HEK293 (cell line): ENCODE measurements at regions not wholly inside any gene's neighbourhood (a gene's known extent, or its start where the extent isn't known, plus 50 kb on each side); places are given as distances from the start of the nearest gene placed in this dataset.

Experiments
- GLIS1 ChIP-seq: fragments of 450-650 bp; formaldehyde crosslinking; IDR thresholded peaks from 2 replicates; pipeline ENCODE4 v1.5.1; 2016; ENCODE audit warnings: missing biosample characterization, missing genetic modification characterization
- INSM2 ChIP-seq: fragments of 450-650 bp; formaldehyde crosslinking; IDR thresholded peaks from 2 replicates; pipeline ENCODE4 v1.5.1; 2016; ENCODE audit warnings: missing biosample characterization, missing genetic modification characterization
- KLF9 ChIP-seq: fragments of 450-650 bp; formaldehyde crosslinking; IDR thresholded peaks from 2 replicates; pipeline ENCODE4 v1.5.1; 2016; ENCODE audit warnings: missing biosample characterization, missing genetic modification characterization, low read depth
- PRDM4 ChIP-seq: fragments of 450-650 bp; formaldehyde crosslinking; IDR thresholded peaks from 2 replicates; pipeline ENCODE4 v1.5.1; 2017; ENCODE audit warnings: missing biosample characterization, missing genetic modification characterization
- REST ChIP-seq: fragments of 450-650 bp; formaldehyde crosslinking; IDR thresholded peaks from 2 replicates; pipeline ENCODE4 v1.5.1; 2016; ENCODE audit warnings: missing biosample characterization, missing genetic modification characterization
- ZBTB8A ChIP-seq: fragments of 450-650 bp; formaldehyde crosslinking; IDR thresholded peaks from 2 replicates; pipeline ENCODE4 v1.5.1; 2016; ENCODE audit warnings: missing biosample characterization, missing genetic modification characterization
- ZFP37 ChIP-seq: fragments of 450-650 bp; formaldehyde crosslinking; IDR thresholded peaks from 2 replicates; pipeline ENCODE4 v1.5.1; 2016; ENCODE audit warnings: missing biosample characterization, missing genetic modification characterization
- ZNF24 ChIP-seq: fragments of 450-650 bp; formaldehyde crosslinking; IDR thresholded peaks from 2 replicates; pipeline ENCODE4 v1.5.1; 2016; ENCODE audit warnings: missing biosample characterization, missing genetic modification characterization
- ZNF280D ChIP-seq: fragments of 450-650 bp; formaldehyde crosslinking; IDR thresholded peaks from 2 replicates; pipeline ENCODE4 v1.5.1; 2016; ENCODE audit warnings: missing biosample characterization, missing genetic modification characterization
- ZNF639 ChIP-seq: fragments of 450-650 bp; formaldehyde crosslinking; IDR thresholded peaks from 2 replicates; pipeline ENCODE4 v1.5.1; 2016; ENCODE audit warnings: missing biosample characterization, missing genetic modification characterization
- ZNF660 ChIP-seq: fragments of 450-650 bp; IDR thresholded peaks from 2 replicates; pipeline ENCODE4 v1.5.1; 2018; ENCODE audit warnings: missing biosample characterization, mild to moderate bottlenecking, missing genetic modification characterization
- TF ChIP-seq, protein P1 (sequence below): fragments of 450-650 bp; formaldehyde crosslinking; IDR thresholded peaks from 2 replicates; pipeline ENCODE4 v1.5.1; 2016; ENCODE audit warnings: missing biosample characterization, missing genetic modification characterization
- TF ChIP-seq, protein P2 (sequence below): fragments of 450-650 bp; formaldehyde crosslinking; optimal IDR thresholded peaks from 2 replicates; pipeline ENCODE3; 2016; ENCODE audit warnings: missing biosample characterization, mild to moderate bottlenecking, missing genetic modification characterization
- TF ChIP-seq, protein P3 (sequence below): IDR thresholded peaks from 2 replicates; pipeline ENCODE4 v1.6.1; 2011; ENCODE audit warnings: mild to moderate bottlenecking, low read depth, low read length, borderline replicate concordance

- TF ChIP-seq, protein P1, sequence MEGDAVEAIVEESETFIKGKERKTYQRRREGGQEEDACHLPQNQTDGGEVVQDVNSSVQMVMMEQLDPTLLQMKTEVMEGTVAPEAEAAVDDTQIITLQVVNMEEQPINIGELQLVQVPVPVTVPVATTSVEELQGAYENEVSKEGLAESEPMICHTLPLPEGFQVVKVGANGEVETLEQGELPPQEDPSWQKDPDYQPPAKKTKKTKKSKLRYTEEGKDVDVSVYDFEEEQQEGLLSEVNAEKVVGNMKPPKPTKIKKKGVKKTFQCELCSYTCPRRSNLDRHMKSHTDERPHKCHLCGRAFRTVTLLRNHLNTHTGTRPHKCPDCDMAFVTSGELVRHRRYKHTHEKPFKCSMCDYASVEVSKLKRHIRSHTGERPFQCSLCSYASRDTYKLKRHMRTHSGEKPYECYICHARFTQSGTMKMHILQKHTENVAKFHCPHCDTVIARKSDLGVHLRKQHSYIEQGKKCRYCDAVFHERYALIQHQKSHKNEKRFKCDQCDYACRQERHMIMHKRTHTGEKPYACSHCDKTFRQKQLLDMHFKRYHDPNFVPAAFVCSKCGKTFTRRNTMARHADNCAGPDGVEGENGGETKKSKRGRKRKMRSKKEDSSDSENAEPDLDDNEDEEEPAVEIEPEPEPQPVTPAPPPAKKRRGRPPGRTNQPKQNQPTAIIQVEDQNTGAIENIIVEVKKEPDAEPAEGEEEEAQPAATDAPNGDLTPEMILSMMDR (tag by site-specific recombination) = no peak
- TF ChIP-seq ZFP37 (no peak), ZNF660 (tag by site-specific recombination) (no peak), GLIS1 (tag by site-specific recombination) (no peak), KLF9 (no peak), ZNF24 (tag by site-specific recombination) (no peak), INSM2 (tag by site-specific recombination) (no peak), REST (tag by site-specific recombination) (no peak), ZNF639 (tag by site-specific recombination) (no peak), ZNF280D (tag by site-specific recombination) (no peak), ZBTB8A (tag by site-specific recombination) (no peak), PRDM4 (no peak)
- TF ChIP-seq, protein P2, sequence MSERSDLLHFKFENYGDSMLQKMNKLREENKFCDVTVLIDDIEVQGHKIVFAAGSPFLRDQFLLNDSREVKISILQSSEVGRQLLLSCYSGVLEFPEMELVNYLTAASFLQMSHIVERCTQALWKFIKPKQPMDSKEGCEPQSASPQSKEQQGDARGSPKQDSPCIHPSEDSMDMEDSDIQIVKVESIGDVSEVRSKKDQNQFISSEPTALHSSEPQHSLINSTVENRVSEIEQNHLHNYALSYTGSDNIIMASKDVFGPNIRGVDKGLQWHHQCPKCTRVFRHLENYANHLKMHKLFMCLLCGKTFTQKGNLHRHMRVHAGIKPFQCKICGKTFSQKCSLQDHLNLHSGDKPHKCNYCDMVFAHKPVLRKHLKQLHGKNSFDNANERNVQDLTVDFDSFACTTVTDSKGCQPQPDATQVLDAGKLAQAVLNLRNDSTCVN (tag by site-specific recombination) = no peak
- TF ChIP-seq, protein P3, sequence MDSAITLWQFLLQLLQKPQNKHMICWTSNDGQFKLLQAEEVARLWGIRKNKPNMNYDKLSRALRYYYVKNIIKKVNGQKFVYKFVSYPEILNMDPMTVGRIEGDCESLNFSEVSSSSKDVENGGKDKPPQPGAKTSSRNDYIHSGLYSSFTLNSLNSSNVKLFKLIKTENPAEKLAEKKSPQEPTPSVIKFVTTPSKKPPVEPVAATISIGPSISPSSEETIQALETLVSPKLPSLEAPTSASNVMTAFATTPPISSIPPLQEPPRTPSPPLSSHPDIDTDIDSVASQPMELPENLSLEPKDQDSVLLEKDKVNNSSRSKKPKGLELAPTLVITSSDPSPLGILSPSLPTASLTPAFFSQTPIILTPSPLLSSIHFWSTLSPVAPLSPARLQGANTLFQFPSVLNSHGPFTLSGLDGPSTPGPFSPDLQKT = no peak
Observed at GRCh38 chr6:9307187-9307586, 871.8 kb upstream of the SLC35B3 start.
